ENCODE measurements at regions not wholly inside any gene's neighbourhood (a gene's known extent, or its start where the extent isn't known, plus 50 kb on each side); places are given as distances from the start of the nearest gene placed in this dataset.
"Not testable (repeated sequence)": the region's sequence is repeated elsewhere in the genome, so short reads cannot be mapped to it uniquely, and the experiment has no call there.

- no peak for DNase-seq (ENCODE audit: low read depth)
Measured at GRCh38 chrX:122303761-122304160, 880.3 kb upstream of the GRIA3 start.

- DNase-seq (ENCODE audit: low read depth): no peak
Measured at GRCh38 chrX:122344816-122345215, 839.3 kb upstream of the GRIA3 start.

DNA sequence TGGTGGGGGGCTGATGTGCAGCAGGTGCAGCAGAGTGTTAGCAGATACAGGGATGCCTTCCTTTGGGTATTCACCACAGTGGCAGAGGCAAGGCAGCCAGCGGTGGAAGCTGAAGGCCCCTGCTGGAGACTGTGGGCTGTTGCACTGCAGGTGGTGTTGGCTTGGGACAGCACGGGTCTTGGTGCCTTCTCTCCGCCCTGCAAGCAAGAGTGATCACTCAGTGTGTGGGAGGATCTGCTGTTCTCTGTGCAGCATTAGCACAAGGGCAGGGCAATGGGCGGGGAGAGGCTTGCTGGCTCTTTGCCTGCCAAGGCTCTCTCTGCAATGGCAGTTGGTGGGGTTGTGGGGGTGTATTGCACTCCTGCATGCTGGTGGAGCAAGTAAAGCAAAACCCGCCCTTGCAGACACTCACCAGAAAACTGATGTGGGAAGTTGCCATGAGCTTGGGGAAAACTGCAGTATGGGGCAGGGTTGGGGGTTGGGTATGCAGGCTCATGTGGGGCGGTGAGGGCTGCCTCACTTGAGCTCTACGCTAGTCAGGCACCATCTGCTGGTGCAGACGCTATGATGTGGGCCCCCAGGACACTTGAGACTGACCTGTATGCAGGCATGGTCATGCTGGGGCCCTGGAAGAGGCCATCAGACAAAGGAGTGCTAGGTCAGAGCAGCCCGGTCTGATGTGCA, 820.8 kb upstream of the GRIA3 start:
- no peak for DNase-seq (ENCODE audit: low read depth)

DNA sequence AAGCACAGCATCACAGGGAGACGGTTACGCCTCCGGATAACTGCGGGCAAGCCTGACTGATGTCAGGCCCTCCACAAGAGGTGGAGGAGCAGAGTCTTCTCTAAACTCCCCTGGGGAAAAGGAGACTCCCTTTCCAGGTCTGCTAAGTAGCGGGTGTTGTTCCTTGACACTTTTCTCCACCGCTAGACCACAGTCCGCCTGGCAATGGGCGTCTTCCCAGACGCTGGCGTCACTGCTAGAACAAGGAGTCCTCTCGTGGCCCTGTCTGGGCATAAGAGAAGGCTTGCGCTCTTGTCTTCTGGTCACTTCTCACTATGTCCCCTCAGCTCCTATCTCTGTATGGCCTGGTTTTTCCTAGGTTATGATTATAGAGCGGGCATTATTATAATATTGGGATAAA, 808.5 kb upstream of the GRIA3 start:
- DNase-seq (ENCODE audit: low read depth): not testable (repeated sequence)

DNA sequence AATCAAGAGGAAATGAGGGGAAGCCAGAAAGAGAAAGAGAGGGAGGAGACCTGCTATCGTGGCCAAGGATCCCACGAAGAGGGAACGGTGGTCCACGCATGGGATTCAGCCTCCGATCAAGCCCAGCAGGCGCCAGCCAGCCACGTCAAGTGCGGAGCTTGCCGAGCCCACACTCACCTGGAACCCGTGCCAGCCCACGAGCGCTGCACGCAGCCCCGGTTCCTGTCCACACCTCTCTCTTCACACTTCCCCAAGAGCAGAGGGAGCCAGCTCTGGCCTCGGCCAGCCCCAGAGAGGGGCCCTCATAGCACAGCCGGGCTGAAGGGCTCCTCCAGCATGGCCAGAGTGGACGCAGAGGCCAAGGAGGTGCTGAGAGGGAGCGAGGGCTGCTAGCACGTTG, 795.1 kb upstream of the GRIA3 start:
- DNase-seq (ENCODE audit: low read depth): no peak

GRCh38 chrX:122418758-122419157, 765.3 kb upstream of the GRIA3 start:
- no peak for DNase-seq (ENCODE audit: low read depth)

DNA sequence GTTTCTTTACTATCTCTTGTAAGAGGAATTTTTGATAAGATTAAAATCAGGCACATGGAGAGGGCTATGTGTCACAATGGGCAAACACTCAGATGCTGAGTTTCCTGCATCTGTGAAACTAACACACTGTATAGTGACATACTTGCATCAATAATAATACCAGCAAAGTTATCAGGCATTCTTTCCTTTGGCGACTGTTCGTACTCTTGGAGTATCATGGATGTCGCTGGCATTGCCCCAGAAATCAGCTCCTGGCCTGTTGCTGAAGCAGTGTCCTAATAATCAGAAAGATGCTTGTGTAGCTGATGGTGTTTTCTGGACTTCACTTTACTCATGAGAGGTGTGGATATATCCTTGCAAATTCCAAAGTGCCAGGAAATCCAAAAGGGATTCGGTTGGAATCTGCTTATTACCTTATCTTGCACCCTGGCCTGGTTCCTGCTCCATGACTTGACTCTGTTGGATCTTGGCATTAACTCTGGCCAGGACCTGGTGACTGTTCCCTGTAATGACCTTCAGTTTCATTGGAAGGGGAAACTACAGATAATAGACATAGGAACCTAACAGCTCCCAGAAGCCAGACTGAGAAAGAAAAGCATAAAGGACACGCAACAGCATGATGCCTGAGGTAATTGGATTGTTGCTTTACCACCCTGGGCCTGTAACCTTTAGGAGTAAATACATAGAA, 762.5 kb upstream of the GRIA3 start:
- DNase-seq (ENCODE audit: low read depth): no peak

DNA sequence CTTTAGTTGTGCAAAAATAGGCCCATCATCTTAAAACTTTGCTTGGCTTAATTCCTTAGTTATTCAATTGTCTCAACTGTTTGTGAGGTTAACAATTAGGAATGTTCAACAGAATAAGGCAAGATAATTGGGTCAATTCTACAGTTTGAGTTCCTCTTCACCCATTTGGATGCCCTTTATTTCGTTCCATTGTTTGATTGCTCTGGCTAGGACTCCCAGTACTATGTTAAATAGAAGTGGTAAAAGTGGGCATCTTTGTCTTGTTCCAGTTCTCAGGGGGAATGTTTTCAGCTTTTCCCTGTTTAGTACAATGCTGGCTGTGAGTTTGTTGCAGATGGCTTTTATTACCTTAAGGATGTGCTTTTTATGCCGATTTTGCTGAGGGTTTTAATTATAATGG, 761.5 kb upstream of the GRIA3 start:
- no peak for DNase-seq (ENCODE audit: low read depth)

DNA sequence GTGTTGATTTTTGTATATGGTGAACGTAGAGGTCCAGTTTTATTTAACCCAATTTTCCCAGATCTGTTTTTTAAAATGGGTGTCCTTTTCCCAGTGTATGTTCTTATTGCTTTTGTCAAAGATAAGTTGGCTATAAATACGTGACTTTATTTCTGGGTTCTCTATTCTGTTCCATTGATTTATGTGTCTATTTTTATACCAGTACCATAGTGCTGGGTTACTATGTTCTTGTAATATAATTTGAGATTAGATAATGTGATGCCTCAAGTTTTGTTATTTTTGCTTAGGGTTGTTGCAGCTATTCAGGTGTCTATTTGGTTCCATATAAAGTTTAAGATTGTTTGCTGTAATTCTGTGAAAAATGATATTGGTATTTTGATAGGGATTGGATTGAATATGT, 749.1 kb upstream of the GRIA3 start:
- DNase-seq (ENCODE audit: low read depth): no peak

GRCh38 chrX:122439831-122440230, 744.2 kb upstream of the GRIA3 start:
- no peak for DNase-seq (ENCODE audit: low read depth)

GRCh38 chrX:122440832-122441231, 743.2 kb upstream of the GRIA3 start:
- DNase-seq (ENCODE audit: low read depth): no peak

DNA sequence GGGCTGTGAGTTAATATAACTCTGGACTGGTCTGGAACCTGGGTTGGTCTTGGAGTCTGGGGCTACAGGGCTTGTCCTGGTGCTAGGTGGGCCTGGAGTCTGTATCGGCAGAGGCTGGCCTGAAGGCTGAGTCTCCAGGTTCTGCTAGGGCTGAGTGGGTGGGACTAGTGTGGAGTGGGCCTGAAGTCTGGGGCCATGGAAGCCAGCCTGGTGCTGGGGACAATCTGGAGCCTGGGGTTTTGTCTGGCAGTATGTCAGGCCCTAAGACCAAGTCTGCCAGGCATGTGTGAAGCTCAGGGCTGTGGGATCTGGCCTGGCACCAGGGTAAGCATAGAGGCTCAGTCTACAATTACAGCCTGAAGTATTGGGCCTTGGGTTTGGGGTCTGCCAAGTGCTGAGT, 742.6 kb upstream of the GRIA3 start:
- no peak for DNase-seq (ENCODE audit: low read depth)

- DNase-seq (ENCODE audit: low read depth): no peak
Measured at GRCh38 chrX:122445466-122445865, 738.6 kb upstream of the GRIA3 start.

GRCh38 chrX:122464341-122464740, 719.7 kb upstream of the GRIA3 start:
- DNase-seq (ENCODE audit: low read depth): no peak

GRCh38 chrX:122475306-122475705, 708.8 kb upstream of the GRIA3 start:
- DNase-seq (ENCODE audit: low read depth): no peak

- DNase-seq (ENCODE audit: low read depth): no peak
Measured at GRCh38 chrX:122500556-122500955, 683.5 kb upstream of the GRIA3 start.

DNA sequence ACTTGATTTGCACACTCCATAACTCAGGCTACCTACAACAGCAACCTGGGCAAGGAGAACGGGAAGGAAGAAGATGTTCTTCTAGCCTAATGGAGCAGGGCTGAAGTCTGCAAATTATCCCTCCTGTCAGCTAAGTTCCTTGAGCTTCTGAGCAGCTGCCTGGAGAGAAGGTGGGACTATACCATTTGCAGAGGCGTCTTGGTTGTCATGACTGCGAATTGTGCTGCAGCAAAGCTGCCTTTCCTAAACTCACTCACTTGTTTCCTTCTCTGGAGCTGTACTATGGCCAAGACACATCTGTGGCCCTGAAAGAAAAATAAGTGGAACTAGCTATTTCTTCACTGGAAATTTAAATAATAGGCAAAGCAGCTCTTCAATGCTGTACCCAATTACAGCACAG, 682.4 kb upstream of the GRIA3 start:
- DNase-seq (ENCODE audit: low read depth): no peak

DNA sequence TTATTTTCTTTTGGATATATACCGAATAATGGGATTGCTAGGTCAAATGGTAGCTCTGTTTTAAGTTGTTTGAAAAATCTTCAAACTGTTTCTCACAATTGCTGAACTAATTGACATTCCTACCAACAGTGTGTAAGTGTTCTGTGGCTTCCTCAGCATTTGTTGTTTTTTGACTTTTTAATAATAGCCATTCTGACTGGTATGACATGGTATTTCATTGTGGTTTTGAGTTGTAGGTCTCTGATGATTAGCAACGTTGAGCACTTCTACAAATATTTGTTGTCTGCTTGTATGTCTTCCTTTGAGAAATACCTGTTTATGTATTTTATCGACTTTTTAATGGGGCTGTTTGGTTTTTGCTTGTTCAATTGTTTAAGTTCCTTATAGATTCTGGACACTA, 680.1 kb upstream of the GRIA3 start:
- no peak for DNase-seq (ENCODE audit: low read depth)

DNA sequence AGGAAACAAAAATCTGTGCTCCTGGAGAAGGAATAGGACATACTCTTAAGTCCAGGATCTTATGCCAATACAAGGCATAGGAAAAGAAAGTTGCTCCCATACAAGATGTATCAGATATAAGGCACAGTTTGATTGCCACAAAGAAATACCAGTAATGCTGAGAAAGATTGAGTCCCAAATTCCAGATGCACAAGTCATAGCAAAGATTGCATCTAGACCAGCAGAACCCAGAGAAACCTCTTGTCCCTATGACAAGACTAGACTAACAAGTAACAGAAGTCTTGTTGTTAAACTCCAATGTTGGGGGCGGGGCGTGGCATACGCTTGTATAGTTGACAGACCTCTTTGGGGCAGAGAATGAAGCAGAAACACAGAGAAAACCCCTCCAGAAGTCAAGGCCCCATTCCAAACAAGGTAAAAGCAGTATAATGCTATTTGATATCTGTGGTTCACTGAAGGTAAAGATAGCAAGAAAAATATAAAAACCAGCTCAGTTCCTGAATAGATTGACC, 671.5 kb upstream of the GRIA3 start:
- no peak for DNase-seq (ENCODE audit: low read depth)

GRCh38 chrX:122517786-122518185, 666.3 kb upstream of the GRIA3 start:
- no peak for DNase-seq (ENCODE audit: low read depth)

GRCh38 chrX:122545778-122546177, 638.3 kb upstream of the GRIA3 start:
- DNase-seq (ENCODE audit: low read depth): no peak

DNA sequence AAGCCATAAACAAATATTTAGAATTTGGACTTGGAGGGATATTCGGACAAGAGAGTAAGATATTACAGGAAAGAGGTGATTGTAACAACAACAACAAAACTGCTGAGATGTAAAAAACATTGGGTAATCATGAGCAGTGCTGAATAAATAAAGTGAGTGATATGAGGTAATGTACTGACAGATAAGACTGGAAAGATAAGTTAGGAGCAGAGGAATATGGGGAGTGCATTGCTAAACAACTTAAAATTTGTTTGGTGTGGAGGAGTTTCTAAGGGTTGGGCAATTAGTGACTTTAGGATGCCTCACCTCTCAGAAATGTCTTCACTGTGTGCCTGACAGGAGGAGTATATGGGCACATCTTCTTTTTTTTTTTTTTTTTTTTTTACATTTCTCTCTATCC, 637.8 kb upstream of the GRIA3 start:
- no peak for DNase-seq (ENCODE audit: low read depth)

DNA sequence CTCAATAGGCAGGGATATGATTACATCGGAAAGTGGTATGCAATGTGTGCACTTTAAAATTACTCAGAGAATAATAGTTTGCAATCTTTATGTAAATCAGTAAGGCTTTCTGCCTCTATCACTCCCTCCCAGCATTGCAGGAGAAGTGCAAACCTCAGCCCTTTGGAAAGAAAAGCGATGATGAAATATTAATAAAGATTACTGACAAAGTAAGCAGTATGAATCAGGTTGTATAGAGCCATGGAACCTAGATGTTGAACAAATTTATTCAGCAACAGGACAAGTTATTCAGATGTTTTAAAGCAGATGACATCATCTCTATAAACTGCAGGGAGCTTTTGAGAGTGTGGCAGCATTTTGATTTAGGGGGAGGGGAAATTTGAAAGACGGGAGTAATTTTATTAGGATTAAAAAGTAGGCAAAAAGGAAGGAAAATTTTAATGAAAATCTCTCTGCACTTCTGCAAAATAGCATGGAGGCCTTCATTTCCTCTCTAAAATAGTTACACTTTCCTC, 631.7 kb upstream of the GRIA3 start:
- DNase-seq (ENCODE audit: low read depth): no peak

- no peak for DNase-seq (ENCODE audit: low read depth)
Measured at GRCh38 chrX:122555925-122556324, 628.2 kb upstream of the GRIA3 start.

Measured in stimulated activated CD8-positive, alpha-beta memory T cell treated with anti-CD3 and anti-CD28 coated beads, Interleukin-12 subunit alpha, Interleukin-12 subunit beta, amount 100 ng/mL, for 1 hour (primary cell).